ENCODE measurements at regions not wholly inside any gene's neighbourhood (a gene's known extent, or its start where the extent isn't known, plus 50 kb on each side); places are given as distances from the start of the nearest gene placed in this dataset.

DNA sequence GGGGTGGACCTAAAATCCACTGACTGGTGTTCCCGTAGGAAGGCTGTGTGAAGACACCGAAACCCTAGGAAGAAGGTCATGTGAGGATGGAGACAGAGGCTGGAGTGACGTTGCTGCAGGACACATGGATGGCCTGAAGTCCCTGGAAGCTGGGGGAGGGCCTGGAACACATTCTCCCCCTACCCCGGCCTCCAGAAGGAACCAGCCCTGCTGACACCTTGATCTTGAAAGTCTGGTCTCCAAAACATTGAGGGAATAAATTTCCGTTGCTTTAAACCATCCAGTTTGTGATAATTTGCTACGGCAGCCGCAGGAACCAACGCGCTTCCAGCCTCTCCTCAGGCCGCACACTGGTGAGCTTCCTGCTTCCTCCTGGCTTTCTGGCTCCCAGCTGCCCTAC lies 288.2 kb downstream of the GLRX3 start:
- no peak overlapping the region for H3K4me3 ChIP-seq (replicated peaks in 1 of 2; ENCODE audit: low read depth in 2 of 2, low read length in 2 of 2)
- TF ChIP-seq CTCF (IDR thresholded peaks at IDR 0.05; ENCODE audit: low read depth, low read length), result no peak
- no peak for DNase-seq (ENCODE audit: low read depth in 2 of 2)

DNA sequence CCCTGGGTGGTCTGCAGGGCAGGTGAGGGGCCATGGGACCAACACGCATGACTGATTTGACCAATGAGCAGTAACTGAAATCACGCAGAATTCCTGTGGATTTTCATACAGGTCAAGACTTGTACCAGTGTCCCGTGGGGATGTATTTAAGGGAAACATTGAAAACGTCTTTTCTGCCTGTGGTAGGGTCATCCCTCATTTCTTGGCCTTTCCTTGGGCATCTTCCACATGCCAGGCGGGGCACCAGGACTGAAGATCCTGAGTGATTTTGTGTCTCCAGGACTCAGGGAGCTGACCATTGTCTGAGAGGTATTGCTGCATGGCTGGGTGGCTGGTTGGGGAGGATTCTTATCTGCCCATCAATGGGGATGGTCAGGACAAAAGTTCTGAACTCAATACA lies 289.0 kb downstream of the GLRX3 start:
- no peak for TF ChIP-seq CTCF (IDR thresholded peaks at IDR 0.05; ENCODE audit: low read depth, low read length)
- no peak for DNase-seq (ENCODE audit: low read depth in 2 of 2)
- H3K4me3 ChIP-seq (replicated peaks in 1 of 2; ENCODE audit: low read depth in 2 of 2, low read length in 2 of 2), result no peak overlapping the region

- no peak overlapping the region for H3K4me3 ChIP-seq (replicated peaks in 1 of 2; ENCODE audit: low read depth in 2 of 2, low read length in 2 of 2)
- TF ChIP-seq CTCF (IDR thresholded peaks at IDR 0.05; ENCODE audit: low read depth, low read length), result no peak
- DNase-seq (ENCODE audit: low read depth in 2 of 2), result no peak
Observed at GRCh38 chr10:130425881-130426435, 289.8 kb downstream of the GLRX3 start.

DNA sequence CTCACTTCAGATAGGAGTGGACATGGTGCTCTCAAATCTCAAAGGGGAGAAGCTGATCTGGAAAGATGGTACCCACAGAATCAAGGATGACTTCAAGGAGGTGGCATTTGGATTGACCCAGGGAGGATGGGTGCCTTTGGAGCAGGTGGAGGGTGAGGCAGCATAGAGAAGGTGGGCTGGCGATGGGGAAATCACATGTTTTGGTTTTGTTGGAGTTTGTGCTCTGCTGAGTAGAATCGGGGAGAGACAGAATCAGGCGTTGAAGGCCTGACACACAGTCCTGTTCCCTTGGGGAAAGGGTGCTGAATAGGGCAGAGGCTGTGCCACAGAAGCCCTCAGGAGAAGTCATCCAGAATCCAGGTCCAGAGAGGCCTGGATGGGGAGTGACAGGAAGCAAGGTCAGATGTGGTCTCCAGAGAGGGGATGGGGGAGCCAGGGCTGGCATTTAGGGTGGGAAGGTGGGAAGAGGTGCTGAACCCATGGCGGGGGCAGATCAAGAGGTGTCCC lies 291.1 kb downstream of the GLRX3 start:
- no peak for DNase-seq (ENCODE audit: low read depth in 2 of 2)
- no peak overlapping the region for H3K4me3 ChIP-seq (replicated peaks in 1 of 2; ENCODE audit: low read depth in 2 of 2, low read length in 2 of 2)
- TF ChIP-seq CTCF (IDR thresholded peaks at IDR 0.05; ENCODE audit: low read depth, low read length), result no peak

DNA sequence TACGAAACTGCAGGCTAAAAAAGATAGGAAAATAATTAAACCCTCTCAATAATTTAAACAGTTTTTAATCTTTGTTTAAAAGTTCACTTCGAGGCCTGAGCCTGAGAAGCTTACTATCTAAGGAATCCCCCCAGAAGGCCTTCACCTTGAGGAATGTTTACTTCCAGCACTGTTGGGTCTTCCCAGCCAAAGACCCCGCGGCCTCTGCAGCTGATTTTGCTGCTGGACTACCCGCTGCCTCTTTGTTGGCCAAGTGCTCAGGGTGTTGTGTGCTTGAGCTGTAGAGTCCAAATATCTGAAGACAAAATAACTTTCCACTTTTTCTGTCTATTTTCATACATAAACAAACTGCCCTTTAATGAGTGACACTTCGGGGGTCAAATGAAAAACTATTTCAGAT lies 292.7 kb downstream of the GLRX3 start:
- TF ChIP-seq CTCF (IDR thresholded peaks at IDR 0.05; ENCODE audit: low read depth, low read length), result no peak
- no peak overlapping the region for H3K4me3 ChIP-seq (replicated peaks in 1 of 2; ENCODE audit: low read depth in 2 of 2, low read length in 2 of 2)
- DNase-seq (ENCODE audit: low read depth in 2 of 2), result no peak

GRCh38 chr10:130429809-130430208 lies 293.6 kb downstream of the GLRX3 start:
- TF ChIP-seq CTCF (IDR thresholded peaks at IDR 0.05; ENCODE audit: low read depth, low read length), result no peak
- H3K4me3 ChIP-seq (replicated peaks in 1 of 2; ENCODE audit: low read depth in 2 of 2, low read length in 2 of 2), result no peak overlapping the region
- DNase-seq (ENCODE audit: low read depth in 2 of 2), result no peak

DNA sequence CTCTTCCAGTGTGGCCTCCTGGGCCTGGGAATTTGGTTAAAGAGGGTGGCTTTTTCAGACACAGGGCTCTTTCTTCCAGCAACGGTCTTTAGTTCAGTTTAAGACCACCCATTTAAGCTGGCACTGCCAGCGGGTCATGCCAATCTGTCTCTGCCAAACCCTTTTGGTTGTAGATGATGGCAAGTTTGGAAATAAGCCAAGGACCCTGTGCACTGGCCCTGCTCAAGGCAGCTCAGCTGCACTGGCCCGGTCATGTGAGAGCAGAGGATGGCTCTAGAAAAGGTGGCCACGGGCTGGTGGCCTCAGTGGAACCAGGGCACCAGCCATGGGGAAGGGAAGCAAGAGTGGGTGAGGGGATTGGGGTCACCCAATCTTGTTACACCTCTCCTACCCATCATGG lies 294.1 kb downstream of the GLRX3 start:
- no peak for DNase-seq (ENCODE audit: low read depth in 2 of 2)
- no peak for TF ChIP-seq CTCF (IDR thresholded peaks at IDR 0.05; ENCODE audit: low read depth, low read length)
- H3K4me3 ChIP-seq (replicated peaks in 1 of 2; ENCODE audit: low read depth in 2 of 2, low read length in 2 of 2), result no peak overlapping the region
